CD4-positive, alpha-beta T cell treated with Interleukin-1 beta for 1 hour (primary cell): ENCODE measurements at regions not wholly inside any gene's neighbourhood (a gene's known extent, or its start where the extent isn't known, plus 50 kb on each side); places are given as distances from the start of the nearest gene placed in this dataset.

Experiments used
- DNase-seq, 2 donors: peaks; one replicate each; pipeline ENCODE4 v3.0.0-alpha.2; 2020 to 2022

- no peak for DNase-seq
Measured at GRCh38 chr10:131638049-131638879, 262.5 kb upstream of the PPP2R2D start.

GRCh38 chr10:131638880-131639278, 261.9 kb upstream of the PPP2R2D start:
- DNase-seq: no peak

DNA sequence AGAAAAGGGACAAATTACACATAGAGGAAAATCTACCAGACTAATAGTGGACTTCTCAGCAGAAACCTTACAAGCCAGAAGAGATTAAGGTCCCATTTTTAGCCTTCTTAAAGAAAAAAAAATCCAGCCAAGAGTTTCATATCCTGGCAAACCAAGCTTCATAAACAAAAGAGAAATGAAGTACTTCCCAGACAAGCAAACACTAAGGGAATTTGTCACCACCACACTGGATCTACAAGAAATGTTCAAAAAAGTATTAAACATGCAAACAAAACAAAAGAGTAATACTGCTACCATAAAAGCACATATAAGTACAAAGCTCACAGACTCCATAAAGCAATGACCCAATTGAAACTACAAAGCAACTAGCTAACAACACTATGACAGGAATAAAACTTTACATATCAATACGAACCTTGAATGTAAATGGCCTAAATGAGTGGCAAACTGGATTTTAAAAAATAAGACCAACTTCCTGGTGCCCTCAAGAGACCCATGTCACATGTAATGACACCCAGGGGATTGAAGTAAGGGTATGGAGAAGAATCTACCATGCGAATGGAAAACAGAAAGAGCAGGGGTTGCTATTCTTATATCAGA, 260.7 kb upstream of the PPP2R2D start:
- no peak for DNase-seq

DNA sequence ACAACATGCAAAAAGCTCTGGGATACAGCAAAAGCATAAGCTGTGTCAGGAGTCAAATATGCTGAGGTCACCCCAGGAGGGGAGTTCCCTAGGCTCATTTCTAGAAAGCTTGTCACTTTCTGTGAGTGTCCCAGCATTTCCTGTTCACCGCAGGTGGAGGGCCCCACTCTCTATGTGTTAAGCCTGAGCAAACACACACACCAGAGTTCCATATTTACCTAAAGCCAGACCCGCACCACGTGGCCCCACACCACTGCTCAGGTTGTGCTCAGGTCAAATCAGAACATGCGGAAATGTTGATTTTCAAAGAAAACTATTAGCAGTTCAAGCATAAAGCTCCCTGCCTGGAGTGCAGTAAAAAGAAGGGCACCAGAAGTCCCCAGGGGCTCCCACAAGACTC, 259.6 kb upstream of the PPP2R2D start:
- no peak for DNase-seq

DNA sequence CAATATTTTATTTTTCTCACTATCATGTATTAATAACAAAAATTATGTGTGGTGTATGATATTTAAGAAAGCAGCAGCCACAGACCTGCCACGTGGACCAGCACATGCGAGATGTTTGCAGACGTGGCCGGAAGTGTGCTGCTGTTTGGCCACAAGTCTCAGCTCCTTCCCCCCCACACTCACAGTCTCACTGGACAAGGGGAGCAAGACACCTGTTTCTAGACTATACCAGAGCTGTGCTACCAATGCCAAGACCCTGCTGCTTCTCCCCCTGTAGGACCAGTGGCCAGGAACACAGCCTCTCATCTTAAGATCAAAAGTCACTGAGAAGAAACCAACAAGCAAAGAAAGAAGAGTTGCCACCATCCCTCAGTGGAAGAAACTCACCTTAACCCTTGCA, 258.9 kb upstream of the PPP2R2D start:
- no peak for DNase-seq

- no peak for DNase-seq
Measured at GRCh38 chr10:131642966-131643365, 257.8 kb upstream of the PPP2R2D start.

DNA sequence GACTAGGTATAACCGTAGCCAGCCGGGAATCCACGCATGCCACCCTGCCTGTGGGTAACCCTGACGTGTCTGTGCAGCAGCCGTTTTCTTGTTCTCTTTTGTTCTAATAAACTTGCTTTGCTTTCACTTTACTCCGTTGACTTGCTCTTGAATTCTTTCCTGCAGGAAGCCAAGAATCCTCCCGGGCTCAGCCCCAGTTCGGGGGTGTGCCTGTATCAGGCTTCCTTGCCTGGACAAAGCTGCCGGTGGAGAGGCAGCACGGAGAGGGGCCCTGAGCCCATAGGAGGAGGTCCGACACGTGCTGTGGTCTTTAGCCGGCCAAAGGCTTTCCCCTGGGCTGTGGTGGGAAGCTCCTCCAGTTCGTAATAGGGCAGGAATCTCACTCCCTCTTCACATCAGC, 256.5 kb upstream of the PPP2R2D start:
- DNase-seq: no peak

- no peak for DNase-seq
Measured at GRCh38 chr10:131644864-131645658, 255.7 kb upstream of the PPP2R2D start.

DNA sequence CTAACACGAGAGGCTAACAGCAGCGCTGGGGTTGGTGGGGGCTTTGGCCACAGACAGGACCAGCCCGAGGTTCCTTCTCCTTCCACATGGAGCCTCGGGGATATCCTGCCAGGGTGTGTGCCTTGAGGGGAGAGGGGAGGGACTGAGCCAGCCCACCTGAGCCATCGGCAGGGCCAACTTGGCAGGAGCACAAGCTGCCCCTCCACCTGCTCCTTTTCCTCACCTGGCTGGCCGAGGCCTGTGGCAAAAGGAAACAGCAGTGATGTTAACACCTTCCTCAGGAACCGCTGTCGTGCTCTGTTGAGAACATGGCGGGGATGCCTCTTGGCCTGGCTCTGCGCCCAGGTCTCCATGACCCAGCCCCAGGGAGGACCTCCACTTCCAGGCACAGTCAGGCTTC, 255.1 kb upstream of the PPP2R2D start:
- DNase-seq: no peak

- no peak for DNase-seq
Measured at GRCh38 chr10:131646551-131647525, 254.0 kb upstream of the PPP2R2D start.

DNA sequence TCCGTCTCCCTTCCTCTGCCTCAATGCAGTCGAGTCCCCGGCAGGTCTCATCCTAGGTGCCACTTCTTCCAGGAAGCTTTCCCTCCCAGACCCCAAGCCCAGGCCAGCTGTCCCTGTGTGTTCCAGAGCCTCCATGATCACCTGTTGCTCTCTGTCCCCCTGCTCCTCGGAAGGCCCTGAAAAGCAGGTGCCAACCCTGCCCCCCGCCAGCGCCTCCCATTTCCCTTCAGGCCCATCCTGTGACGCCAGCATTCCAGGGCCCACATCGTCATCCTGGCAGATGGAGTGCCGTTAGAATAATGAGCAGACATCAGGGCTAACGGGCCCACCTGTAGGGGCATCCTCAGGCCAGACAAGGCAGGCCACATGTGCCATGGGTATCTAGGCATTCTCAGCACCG, 253.0 kb upstream of the PPP2R2D start:
- DNase-seq: no peak

GRCh38 chr10:131648386-131649020, 252.3 kb upstream of the PPP2R2D start:
- no peak for DNase-seq

- DNase-seq: no peak
Measured at GRCh38 chr10:131649617-131650016, 251.2 kb upstream of the PPP2R2D start.

DNA sequence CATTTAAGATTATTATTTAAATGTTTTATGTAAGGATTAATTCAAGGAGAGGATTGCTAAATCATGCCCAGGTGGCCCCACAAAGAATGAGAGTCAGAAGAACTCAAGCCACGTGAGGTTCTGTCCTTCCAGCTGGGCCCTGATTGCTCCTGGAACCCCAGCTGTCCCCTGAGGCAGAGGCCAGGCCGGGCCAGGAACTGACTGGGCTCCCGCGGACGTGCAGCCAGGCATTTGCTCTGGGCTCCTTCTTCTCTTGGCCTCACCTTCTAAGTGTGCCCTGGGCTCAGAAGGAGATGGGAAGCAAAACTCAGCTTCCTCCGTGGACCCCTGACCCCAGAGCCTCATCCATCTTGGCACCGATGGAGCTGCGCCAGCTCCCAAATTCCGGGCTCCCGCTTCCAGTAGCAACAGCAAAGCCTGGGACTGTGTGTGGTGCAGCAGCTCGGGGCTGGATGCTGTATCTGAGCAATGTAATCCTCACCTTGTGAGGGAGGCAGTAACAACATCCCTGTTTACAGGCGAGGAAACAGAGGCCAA, 250.6 kb upstream of the PPP2R2D start:
- DNase-seq: no peak

GRCh38 chr10:131650771-131651673, 249.8 kb upstream of the PPP2R2D start:
- no peak for DNase-seq

GRCh38 chr10:131651674-131652437, 249.0 kb upstream of the PPP2R2D start:
- DNase-seq: no peak

- DNase-seq: no peak
Measured at GRCh38 chr10:131652438-131653139, 248.2 kb upstream of the PPP2R2D start.

DNA sequence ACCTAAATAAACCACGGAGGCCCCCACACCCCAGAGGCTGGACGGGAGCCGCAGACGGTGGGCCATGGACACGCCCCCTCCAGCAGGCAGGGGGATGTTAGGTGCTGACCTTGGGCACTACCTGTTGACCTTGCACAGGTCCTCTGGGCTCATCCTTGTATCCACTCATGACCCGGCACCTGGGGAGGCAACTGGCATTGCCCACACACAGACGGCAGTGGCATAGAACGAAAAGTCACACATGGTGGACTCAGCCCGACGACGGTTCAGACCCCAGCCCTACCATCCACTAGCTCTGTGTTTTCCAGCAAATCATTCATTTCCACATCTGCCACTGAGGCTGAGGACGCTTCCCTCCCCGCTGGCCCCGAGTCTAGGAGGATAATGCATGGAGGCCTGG, 247.7 kb upstream of the PPP2R2D start:
- DNase-seq: no peak
